ENCODE measurements at regions not wholly inside any gene's neighbourhood (a gene's known extent, or its start where the extent isn't known, plus 50 kb on each side); places are given as distances from the start of the nearest gene placed in this dataset.

DNA sequence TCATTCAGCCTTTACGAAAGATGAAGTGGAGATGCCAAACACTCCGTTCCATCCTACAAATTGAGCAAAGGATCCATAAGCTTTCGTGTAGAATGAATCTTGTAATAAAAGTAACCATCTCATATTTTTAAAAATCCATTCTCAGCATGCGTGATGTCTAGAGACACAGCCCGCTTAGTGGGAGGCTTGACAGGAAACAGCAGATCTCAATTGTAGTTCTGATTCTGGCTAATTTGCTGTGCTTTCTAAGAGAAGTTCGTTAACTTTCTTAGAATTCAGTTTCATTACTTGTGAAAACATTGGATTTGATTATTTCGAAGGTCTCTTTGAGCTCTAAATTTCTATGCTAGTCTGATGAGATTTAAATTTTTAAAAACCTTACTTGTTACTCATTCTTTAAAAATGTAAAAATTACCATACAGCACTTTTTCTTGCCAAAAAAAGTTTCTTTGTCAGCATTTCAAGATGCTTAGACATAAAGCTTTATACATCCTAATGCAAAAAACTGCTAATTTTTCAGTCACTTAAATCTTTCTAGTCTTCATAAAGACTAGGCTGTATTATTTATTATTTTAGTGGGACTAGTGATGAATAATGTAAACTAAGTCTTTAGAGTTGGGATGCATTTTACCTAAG lies 66.9 kb upstream of the NEIL3 start:
- no peak for TF ChIP-seq CTCF (IDR thresholded peaks at IDR 0.05)
- no peak for TF ChIP-seq POLR2A (IDR thresholded peaks at IDR 0.05)
- no peak for TF ChIP-seq POLR2AphosphoS5 (IDR thresholded peaks at IDR 0.05)

All from suprapubic skin (tissue), 4 donors.